ENCODE measurements at regions not wholly inside any gene's neighbourhood (a gene's known extent, or its start where the extent isn't known, plus 50 kb on each side); places are given as distances from the start of the nearest gene placed in this dataset.

- intact Hi-C loops (cut with DNase I), result no loop called here
- Histone ChIP-seq H3K4me3 (no peak overlapping the region), H3K9me3 (no peaks in the 10 kb centered on the region), H3K36me3 (no peaks in the 10 kb centered on the region), H3K27me3 (no peaks in the 10 kb centered on the region), H3K27ac (no peak overlapping the region), H3K4me1 (ENCODE audit: insufficient read depth) (no peaks in the 10 kb centered on the region)
- no peak for DNase-seq
- WGBS, 3 donors, result 48 to 56% (median 54%) methylated on average over 3 of the region's 3 CpGs
- no peak for TF ChIP-seq EP300 (IDR thresholded peaks at IDR 0.05)
- TF ChIP-seq POLR2A (IDR thresholded peaks at IDR 0.05), result no peak
- no peak for TF ChIP-seq CTCF (IDR thresholded peaks at IDR 0.05)
Measured at GRCh38 chr4:148686449-148686848, 244.2 kb upstream of the NR3C2 start.

GRCh38 chr4:148684638-148685037 lies 242.4 kb upstream of the NR3C2 start:
- Histone ChIP-seq H3K9me3 (no peaks in the 10 kb centered on the region), H3K27me3 (no peaks in the 10 kb centered on the region), H3K4me1 (ENCODE audit: insufficient read depth) (no peaks in the 10 kb centered on the region), H3K27ac (no peak overlapping the region), H3K4me3 (no peak overlapping the region), H3K36me3 (no peaks in the 10 kb centered on the region)
- TF ChIP-seq CTCF (IDR thresholded peaks at IDR 0.05) (no peak), EP300 (IDR thresholded peaks at IDR 0.05) (no peak), POLR2A (IDR thresholded peaks at IDR 0.05) (no peak)
- DNase-seq, result no peak
- WGBS, 3 donors, result 95 to 100% (median 100%) methylated on average over 1 of the region's 1 CpG
- intact Hi-C loops (cut with DNase I), result no loop called here

GRCh38 chr4:148680884-148681283 lies 238.7 kb upstream of the NR3C2 start:
- Histone ChIP-seq H3K27ac (no peak overlapping the region), H3K27me3 (no peaks in the 10 kb centered on the region), H3K9me3 (no peaks in the 10 kb centered on the region), H3K4me1 (ENCODE audit: insufficient read depth) (no peaks in the 10 kb centered on the region), H3K4me3 (no peak overlapping the region), H3K36me3 (no peaks in the 10 kb centered on the region)
- intact Hi-C loops (cut with DNase I), result no loop called here
- 44 to 54% (median 48%) methylated on average over 2 of the region's 2 CpGs for WGBS, 3 donors
- TF ChIP-seq POLR2A (IDR thresholded peaks at IDR 0.05), result no peak
- no peak for TF ChIP-seq CTCF (IDR thresholded peaks at IDR 0.05)
- TF ChIP-seq EP300 (IDR thresholded peaks at IDR 0.05), result no peak
- DNase-seq, result no peak

- Histone ChIP-seq H3K27me3 (no peaks in the 10 kb centered on the region), H3K36me3 (no peaks in the 10 kb centered on the region), H3K9me3 (no peaks in the 10 kb centered on the region), H3K4me3 (no peak overlapping the region), H3K4me1 (ENCODE audit: insufficient read depth) (no peaks in the 10 kb centered on the region), H3K27ac (no peak overlapping the region)
- no peak for TF ChIP-seq CTCF (IDR thresholded peaks at IDR 0.05)
- no peak for TF ChIP-seq EP300 (IDR thresholded peaks at IDR 0.05)
- TF ChIP-seq POLR2A (IDR thresholded peaks at IDR 0.05), result no peak
- intact Hi-C loops (cut with DNase I), result no loop called here
- DNase-seq, result no peak
Measured at GRCh38 chr4:148676344-148676743, 234.1 kb upstream of the NR3C2 start.

- Histone ChIP-seq H3K27ac (no peak overlapping the region), H3K36me3 (no peaks in the 10 kb centered on the region), H3K27me3 (no peaks in the 10 kb centered on the region), H3K9me3 (no peaks in the 10 kb centered on the region), H3K4me1 (ENCODE audit: insufficient read depth) (no peaks in the 10 kb centered on the region), H3K4me3 (no peak overlapping the region)
- intact Hi-C loops (cut with DNase I), result no loop called here
- TF ChIP-seq EP300 (IDR thresholded peaks at IDR 0.05), result no peak
- no peak for TF ChIP-seq POLR2A (IDR thresholded peaks at IDR 0.05)
- no peak for TF ChIP-seq CTCF (IDR thresholded peaks at IDR 0.05)
- 69 to 80% (median 79%) methylated on average over 3 of the region's 3 CpGs for WGBS, 3 donors
- DNase-seq, result no peak
Measured at GRCh38 chr4:148674876-148675275, 232.7 kb upstream of the NR3C2 start.
